Activated CD8-positive, alpha-beta T cell treated with anti-CD3 and anti-CD28 coated beads for 36 hours (primary cell): ENCODE measurements at regions not wholly inside any gene's neighbourhood (a gene's known extent, or its start where the extent isn't known, plus 50 kb on each side); places are given as distances from the start of the nearest gene placed in this dataset.

Source experiments
- ATAC-seq: fragments of 200-7000 bp; cut with Tn5 transposase; one replicate; pipeline ENCODE4 v1.10.0; 2021; ENCODE audit warnings: mild to moderate bottlenecking, moderate library complexity
- CTCF ChIA-PET: fragments of 350-600 bp; sonication (Branson Sonifier 250); formaldehyde crosslinking; loops from one replicate; lab custom pipeline; 2021; ENCODE audit warnings: antibody characterized with exemption; lab: Charles Lee
- POLR2A ChIA-PET: fragments of 350-600 bp; sonication (Branson Sonifier 250); formaldehyde crosslinking; loops from one replicate; lab custom pipeline; 2021; ENCODE audit warnings: antibody characterized with exemption; lab: Charles Lee
- DNase-seq: peaks from one replicate; pipeline ENCODE4 v3.0.0-alpha.2; 2020
- H3K27ac Mint-ChIP-seq: one replicate; pipeline ENCODE4 v1.8.0; 2021; ENCODE audit warnings: mild to moderate bottlenecking, mixed read lengths
- H3K27me3 Mint-ChIP-seq: one replicate; pipeline ENCODE4 v1.8.0; 2021; ENCODE audit warnings: mixed read lengths
- H3K36me3 Mint-ChIP-seq: one replicate; pipeline ENCODE4 v1.8.0; 2021; ENCODE audit warnings: low read depth, mixed read lengths
- H3K4me1 Mint-ChIP-seq: one replicate; pipeline ENCODE4 v1.8.0; 2021; ENCODE audit warnings: low read depth, mixed read lengths
- H3K4me3 Mint-ChIP-seq: one replicate; pipeline ENCODE4 v1.8.0; 2021; ENCODE audit warnings: mild to moderate bottlenecking, moderate library complexity, mixed read lengths
- H3K9me3 Mint-ChIP-seq: one replicate; pipeline ENCODE4 v1.8.0; 2021; ENCODE audit warnings: mixed read lengths
- CTCF ChIP-seq: fragments of 200-600 bp; IDR thresholded peaks from one replicate; pipeline ENCODE4 v1.8.0; 2022; ENCODE audit warnings: antibody characterized with exemption, mild to moderate bottlenecking
- intact Hi-C: fragments of 100-400 bp; cut with micrococcal nuclease; formaldehyde crosslinking; loops from one replicate; pipeline ENCODE4 v1.10.0; 2022

DNA sequence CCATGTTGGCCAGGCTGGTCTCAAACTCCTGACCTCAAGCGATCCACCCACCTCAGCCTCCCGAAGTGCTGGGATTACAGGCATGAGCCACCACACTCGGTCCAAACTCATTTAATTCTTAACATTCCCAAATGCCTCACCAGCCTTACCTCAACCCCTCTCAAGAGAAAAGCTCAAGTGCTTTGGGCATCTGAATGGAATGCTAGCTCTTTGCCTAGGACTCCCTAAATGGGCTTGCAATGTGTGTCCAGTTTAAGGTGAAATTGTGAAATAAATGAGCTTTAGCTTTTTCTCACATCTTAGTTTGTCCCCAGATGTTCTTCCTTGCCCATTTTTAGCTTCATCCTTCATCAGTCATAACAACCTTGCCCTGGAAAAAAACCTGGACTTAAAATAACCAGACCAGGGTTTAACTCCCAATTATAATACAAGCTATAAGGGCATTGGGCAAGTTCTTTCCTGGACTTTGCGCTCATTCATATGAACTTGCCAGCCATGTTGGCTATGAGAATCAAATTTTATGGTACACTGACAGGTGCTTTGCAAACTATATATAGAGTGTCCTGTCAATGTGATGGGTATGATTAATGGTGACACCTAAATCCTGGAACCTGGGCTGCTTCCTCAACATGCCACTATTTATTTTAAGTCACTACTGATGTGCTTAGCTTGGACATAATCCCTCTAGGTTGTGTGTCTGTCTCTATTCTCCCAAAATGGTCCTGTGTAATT, 95.1 kb upstream of the SERPINE2 start:
- Mint-ChIP-seq H3K4me1 (no peaks in the 10 kb centered on the region), H3K27me3 (peaks cover 22% of the 10 kb centered on the region), H3K27ac (no peak overlapping the region), H3K4me3 (no peak overlapping the region), H3K9me3 (no peaks in the 10 kb centered on the region), H3K36me3 (no peaks in the 10 kb centered on the region)
- DNase-seq (no peak), ATAC-seq (no peak)
- POLR2A ChIA-PET: interaction anchor here (0.7 kb wide), 1 partner anchor 630 kb away, joined by 3 read pairs; no protein-coding TSS in a partner anchor
- intact Hi-C loops: no loop called here
- CTCF ChIA-PET: interaction anchor here (2.1 kb wide), 1 partner anchor 141 kb away, joined by 9 read pairs; no protein-coding TSS in a partner anchor
- no peak for TF ChIP-seq CTCF

DNA sequence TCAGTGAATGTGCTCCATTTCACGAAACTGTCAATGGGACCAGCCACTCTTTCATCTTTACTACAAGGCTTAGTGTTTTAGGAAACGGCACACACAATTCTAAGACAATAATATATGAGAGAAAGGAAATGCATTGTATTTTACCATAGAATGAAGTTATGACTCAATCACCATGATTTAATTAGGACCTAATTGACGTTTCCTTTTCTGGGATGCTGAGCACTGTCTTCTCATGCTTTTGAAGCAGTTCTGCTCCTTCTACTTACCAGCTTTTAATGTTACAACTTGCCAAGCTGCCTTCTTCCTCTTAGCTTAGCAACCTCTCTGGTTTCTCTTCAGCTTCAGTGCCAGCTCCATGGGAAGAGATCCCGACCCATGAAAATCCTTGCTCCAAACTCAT, 94.3 kb upstream of the SERPINE2 start:
- DNase-seq: no peak
- Mint-ChIP-seq H3K27ac (no peak overlapping the region), H3K36me3 (no peaks in the 10 kb centered on the region), H3K27me3 (peaks cover 22% of the 10 kb centered on the region), H3K9me3 (no peaks in the 10 kb centered on the region), H3K4me1 (no peaks in the 10 kb centered on the region), H3K4me3 (no peak overlapping the region)
- ChIA-PET CTCF (interaction anchor here (2.1 kb wide), 1 partner anchor 140 kb away, joined by 9 read pairs; no protein-coding TSS in a partner anchor), POLR2A (no interaction called here)
- ATAC-seq: no peak
- intact Hi-C loops: no loop called here
- no peak for TF ChIP-seq CTCF

GRCh38 chr2:224127871-224128501, 88.9 kb upstream of the SERPINE2 start:
- DNase-seq (no peak), ATAC-seq (no peak)
- no peak overlapping the region for H3K4me3 Mint-ChIP-seq
- TF ChIP-seq CTCF: no peak
- H3K9me3 Mint-ChIP-seq: no peaks in the 10 kb centered on the region
- intact Hi-C loops: no loop called here
- ChIA-PET POLR2A (no interaction called here), CTCF (no interaction called here)
- H3K27me3 Mint-ChIP-seq: peaks cover 13% of the 10 kb centered on the region
- no peaks in the 10 kb centered on the region for H3K36me3 Mint-ChIP-seq
- no peaks in the 10 kb centered on the region for H3K4me1 Mint-ChIP-seq
- H3K27ac Mint-ChIP-seq: no peak overlapping the region

- ATAC-seq (no peak), DNase-seq (no peak)
- POLR2A ChIA-PET: interaction anchor here (0.5 kb wide), 1 partner anchor 14 kb away, joined by 3 read pairs; no protein-coding TSS in a partner anchor
- Mint-ChIP-seq H3K36me3 (no peaks in the 10 kb centered on the region), H3K4me3 (no peak overlapping the region), H3K27me3 (peaks cover 5% of the 10 kb centered on the region), H3K4me1 (no peaks in the 10 kb centered on the region), H3K27ac (no peak overlapping the region), H3K9me3 (no peaks in the 10 kb centered on the region)
- CTCF ChIA-PET: no interaction called here
- TF ChIP-seq CTCF: no peak
- intact Hi-C loops: no loop called here
These were observed 87.4 kb upstream of the SERPINE2 start for GRCh38 chr2:224126440-224126839.

- Mint-ChIP-seq H3K27ac (no peak overlapping the region), H3K36me3 (no peaks in the 10 kb centered on the region), H3K4me3 (no peak overlapping the region), H3K9me3 (no peaks in the 10 kb centered on the region), H3K27me3 (peaks cover 4% of the 10 kb centered on the region), H3K4me1 (no peaks in the 10 kb centered on the region)
- DNase-seq (no peak), ATAC-seq (no peak)
- ChIA-PET CTCF (no interaction called here), POLR2A (interaction anchor here (0.5 kb wide), 1 partner anchor 15 kb away, joined by 3 read pairs; no protein-coding TSS in a partner anchor)
- intact Hi-C loops: no loop called here
- no peak for TF ChIP-seq CTCF
These were observed 86.9 kb upstream of the SERPINE2 start for GRCh38 chr2:224126003-224126402.
